GM18519 (cell line): ENCODE measurements at regions not wholly inside any gene's neighbourhood (a gene's known extent, or its start where the extent isn't known, plus 50 kb on each side); places are given as distances from the start of the nearest gene placed in this dataset.
A peak's percentile ranks its signal among the peaks of the same experiment; 100 is the strongest.

Experiments
- ATAC-seq: cut with Tn5 transposase; IDR thresholded peaks from one replicate; pipeline ENCODE4 v1.9.1; 2021; ENCODE audit warnings: mild to moderate bottlenecking, moderate library complexity; ENCODE audit not compliant: unreplicated experiment, low FRiP score

DNA sequence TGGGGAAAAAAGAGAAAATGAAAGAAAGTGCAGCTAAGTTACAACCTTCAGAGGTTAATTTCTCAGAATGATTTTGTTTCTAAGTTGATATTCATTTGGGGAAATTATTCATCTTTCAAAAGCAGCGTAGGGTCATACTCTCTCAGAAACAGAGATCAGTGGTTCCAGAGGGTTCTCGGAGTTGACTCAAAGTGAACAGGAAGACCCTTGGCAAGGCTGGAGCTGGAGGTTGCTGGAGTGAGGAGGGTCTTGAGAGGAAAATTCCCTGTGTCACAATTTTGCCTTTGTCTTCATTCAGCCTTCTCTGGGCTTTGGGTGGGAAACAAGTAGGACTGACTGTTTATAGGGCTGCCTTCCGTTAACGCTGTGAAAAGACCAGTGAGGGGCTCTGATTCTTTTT, 168.2 kb downstream of the ICOS start:
- ATAC-seq = no peak

DNA sequence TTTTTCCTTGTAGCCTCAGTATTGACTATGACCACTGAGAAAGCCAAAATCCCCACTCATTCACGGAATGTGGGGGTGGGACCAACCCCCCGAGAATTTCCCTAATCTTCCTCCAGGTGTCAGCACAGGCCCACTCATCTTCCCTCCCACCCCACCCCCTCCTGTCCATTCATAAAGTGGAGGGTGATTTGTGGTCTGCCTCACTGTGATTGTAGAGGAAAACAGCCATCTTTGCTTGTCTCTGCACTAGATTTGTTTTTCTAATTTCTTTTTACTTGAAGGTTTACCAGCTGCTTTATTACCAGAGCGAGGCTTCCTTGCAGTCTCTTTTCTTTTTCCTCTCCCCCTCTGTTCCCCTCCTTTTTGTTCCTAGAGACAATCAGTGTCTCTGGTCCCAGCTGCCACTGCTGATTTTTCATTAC, 171.8 kb downstream of the ICOS start:
- no peak for ATAC-seq

DNA sequence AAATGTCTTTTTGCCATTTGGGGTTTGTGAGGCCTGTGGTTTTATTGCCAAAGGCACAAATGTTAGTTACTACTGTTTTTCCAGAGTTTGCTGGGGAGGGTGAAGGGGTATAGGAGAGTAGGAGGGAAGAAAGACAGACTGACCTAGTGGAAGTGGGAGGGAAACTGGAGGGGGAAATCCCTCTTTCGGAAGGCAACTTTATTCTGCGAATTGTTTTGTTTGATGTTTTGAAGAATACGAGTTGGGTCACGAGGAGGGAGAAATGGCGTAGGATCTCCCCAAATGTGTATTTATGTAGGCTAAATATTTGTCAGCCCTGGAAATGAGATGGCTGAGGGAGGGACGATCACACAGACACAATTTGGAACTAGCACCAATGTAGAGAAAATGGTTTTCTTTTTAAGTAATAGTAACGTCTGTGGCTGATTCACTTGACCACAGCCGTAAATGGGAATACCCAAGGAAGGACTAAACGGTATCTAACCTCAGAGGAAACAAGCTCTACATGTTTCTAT, 172.3 kb downstream of the ICOS start:
- no peak for ATAC-seq

DNA sequence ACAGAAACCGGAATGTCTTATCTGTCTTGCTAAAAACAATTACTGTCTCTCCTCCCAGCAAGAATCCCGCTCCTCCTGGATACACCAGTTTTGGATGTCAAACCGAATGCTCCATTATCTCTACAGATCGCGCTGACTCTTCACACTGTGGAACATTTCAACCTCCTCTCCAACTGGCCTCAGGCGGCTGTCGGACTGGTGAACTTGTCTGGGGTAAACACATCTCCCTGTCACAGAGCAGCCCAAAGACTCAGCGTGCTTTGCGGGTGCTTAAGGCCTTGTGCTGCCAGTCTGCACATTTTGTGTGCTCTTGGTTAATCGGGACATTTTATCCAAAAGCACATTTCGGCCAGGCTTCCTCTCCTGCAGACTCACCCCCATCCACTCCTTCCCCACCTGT, 173.1 kb downstream of the ICOS start:
- no peak for ATAC-seq

DNA sequence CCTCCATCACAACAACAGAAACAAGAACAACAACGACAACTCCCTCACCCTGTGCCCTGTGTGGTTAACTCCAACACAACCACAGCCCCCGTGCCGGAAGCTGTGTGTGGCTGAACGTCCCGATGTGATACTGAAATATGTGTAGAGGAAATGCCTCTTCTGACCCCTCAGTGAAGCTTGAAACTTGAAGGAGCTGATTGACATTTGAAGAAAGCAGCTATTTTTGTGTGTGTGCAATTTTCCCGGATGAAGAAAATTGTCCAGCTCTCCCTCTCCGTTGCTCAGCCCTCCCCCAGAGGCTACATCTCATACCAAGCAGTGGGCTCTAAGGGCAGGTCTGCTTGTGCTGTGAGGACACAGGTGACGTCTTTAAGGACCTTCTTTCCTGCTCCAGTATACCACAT, 173.8 kb downstream of the ICOS start:
- peak; percentile 98 for ATAC-seq

DNA sequence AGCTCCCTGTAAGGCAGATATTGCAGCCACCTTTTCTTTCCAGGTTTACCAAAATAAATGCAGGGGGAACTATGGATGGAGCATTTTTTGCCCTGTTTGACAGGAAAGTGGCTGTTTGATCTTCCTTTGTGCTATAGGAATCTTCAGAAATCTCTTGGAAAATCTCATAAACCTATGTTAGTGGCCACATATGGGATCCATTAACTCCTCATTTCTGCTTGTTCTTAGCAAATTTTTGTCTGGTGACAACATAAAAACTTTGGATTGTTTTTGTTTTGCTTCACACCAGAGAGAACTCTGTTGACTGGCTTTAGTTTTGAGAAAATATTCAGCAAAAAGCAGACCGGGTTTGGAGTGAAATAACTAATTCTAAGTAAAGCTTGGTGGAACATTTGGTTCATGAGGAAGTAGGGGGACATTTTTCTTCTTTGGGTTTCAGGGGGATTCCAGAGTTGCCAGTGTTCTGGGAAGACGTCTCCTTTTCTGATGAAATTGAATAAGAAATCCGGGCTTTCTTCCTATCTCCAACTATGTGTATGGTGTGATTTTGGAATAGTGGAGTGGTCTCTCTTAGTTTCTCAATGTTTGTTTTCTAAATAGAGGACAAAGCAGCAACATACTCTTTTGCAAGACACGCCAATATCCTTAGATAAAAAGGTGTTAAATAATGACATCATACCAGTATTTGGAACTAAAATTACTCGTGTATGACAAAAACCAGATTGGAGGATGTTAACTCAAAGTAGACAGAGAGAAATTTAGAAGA, 174.4 kb downstream of the ICOS start:
- ATAC-seq = no peak

DNA sequence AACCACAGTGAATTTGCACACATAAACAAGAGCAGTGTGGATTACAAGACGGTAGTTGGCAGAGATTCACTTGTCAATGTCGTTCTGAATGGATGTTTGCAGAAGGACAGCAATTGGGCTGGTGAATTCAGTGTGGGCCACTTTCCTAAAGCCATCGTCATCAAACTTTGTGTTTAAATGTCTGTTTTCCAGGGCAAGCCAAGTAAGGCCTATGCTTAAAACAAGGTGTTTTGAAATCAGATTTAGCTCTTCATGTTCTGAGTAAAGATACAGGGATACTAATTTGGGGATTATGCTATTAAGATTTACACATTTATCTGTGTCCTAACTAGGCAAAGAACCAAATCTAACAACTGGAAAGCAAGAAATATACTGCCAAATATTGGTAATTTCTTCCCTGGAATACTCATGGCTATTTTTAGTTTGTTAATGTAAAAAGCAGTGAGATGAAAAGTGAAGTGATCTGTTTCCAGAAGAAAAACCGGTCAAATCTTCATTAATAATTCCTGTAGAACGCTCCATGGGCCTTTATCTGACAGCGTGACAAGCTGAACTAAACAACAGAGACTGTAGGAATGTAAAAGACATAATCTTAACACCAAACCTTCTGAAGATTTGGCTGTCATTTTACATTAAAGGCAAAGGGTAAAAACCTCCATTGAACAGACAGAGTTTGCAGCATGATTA, 175.7 kb downstream of the ICOS start:
- no peak for ATAC-seq

DNA sequence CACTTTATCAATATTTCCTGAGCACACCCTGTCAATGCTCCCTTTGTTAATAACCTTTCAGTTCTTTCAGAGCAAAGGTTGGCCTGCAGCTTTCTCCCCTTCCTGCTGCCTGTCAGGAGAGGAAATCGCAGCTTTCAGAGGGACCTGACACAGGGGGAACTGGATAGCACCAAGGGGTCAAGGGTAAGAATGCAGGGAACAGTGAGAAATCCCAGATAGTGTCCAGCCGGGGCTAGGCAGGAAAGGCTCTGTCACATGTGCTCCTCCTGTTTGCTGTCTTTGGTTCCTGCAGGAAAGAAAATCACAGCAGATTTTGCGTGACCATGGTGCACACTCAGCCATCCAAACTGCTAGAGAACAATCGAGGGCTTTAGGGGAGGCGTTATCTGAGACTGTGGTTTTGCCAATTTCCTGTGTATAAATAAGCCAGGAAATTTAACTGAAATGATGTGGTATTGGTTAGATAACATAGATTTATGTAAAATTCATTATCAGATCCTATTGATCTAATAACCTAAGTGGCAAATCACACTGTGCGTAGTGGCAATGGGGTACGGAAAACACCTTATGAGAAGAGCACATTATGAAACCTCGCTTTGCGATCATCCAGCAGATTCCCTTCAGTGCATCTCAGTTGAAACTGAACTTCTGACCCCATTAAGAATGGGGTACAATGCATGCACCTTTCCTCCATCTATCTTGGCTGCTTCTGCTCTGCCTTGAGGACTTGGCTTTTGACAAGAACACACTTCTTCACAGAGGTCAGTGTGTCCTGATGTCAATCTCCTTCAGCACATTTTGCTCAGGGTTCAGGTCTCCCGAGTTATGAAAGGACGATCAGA, 178.0 kb downstream of the ICOS start:
- no peak for ATAC-seq

DNA sequence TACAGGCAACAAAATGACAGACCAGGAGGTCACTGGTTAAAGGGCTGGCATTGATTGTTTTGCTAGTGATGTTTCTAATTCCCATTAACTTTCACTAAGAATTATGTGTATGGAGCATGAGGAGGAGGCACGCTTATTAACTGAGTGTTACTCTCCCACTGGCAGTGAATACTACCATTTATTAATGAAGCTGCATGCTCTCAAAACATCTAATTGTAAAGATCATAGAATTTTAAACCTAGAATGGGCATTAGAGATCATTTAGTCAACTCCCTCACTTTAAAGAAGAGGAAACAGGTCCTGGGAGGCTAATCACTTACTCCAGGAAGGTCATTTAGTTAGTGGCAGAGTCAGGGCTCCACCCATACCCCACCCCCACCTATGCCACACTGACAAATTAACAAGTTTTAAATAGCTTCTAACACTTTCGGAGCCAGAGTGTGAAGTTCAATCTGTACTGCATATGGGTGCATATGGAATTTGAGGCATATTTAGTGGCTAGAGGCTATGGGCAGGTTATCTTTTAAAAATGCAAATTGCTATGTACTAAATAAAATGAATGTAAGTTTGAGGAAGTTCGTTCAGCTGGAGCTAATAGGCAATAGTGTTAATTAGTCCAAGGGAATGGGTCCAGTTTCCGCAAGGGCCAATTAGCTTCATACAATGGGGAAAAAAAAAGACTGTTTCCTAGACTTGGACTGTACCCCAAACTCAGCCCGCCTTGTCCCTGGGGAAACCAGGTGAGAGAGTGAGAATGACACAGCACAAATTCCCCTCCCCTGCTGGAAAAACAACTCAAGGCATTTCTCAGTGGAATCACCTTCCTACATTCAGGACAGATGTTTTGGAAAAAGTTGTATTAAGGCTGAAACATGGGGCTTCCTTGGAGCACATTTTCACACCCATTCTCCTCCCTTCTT, 178.8 kb downstream of the ICOS start:
- ATAC-seq = no peak

DNA sequence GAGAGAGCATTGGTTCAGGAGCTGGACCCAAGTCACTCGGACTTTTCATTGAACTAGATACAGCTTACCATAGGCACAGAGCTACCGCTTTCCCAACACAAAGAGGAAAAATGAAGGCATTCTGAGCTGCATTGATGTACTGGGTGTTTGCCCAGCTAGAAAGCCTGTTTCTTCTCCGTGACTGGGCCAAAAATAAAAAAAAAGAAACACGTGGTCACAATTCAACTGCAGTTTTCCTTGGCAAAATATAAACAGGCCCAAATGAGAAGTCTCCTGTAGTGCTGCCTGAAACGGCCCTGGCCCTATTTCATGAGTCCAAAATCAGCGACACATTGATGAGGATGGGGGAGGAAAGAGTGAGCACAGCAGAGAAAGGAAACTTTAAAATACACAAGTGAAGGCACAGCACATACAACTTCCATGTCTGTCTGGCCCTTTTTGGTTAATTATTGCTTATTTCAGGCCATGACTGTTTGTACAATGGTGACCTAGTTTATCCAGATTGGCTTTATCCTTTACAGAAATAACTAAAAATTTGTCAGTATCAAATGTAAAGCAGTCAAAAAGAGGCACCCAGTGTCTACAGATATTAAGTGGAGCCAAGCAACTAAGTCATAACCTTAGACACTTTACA, 179.7 kb downstream of the ICOS start:
- ATAC-seq = no peak

DNA sequence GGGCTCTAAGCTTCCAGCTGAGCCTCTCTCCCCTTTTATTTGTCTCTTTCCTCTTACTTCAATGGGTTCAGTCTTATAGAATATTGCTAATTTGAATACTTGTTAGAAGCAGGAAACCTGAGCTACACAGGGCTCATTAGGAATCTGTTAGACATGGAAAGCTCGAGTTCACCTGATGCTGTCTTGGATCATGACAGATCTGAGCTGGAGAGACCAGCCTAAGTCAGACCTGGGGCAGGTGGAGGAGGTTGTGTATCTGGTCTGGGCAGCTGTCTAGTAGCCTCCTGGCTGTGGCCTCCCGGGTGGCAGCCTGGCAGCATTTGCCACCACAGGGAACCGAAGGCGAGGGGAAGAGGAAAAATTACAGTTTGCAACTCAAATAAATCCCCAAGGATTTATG, 185.9 kb downstream of the ICOS start:
- ATAC-seq = no peak

DNA sequence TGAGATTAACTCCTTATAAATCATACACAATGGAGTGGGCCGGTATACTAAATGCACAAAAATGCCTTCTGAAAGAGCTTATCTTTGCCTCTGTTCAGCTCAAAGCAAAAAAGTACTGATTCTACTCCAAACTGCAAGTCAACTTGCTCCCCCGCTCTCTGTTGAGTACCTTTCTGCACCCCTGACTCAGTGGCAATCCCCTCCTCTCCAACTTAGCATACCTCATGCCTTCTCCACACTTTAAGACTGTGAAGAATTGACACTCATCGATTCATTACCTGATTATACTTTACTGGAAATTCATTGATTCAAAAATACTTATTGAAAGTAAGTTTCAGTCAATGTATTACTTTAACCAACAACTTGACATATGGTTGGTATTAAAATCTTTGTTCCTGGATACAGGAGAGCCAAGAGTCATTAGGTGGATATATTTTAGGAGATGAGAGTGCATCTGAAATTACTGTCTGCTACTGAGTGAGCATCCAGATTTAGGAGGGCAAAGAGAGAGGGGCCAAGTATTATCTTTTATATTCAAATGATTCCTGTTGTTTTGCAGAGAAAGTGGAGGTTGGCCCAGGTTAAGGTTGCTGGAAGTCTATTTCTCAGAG, 187.7 kb downstream of the ICOS start:
- no peak for ATAC-seq

DNA sequence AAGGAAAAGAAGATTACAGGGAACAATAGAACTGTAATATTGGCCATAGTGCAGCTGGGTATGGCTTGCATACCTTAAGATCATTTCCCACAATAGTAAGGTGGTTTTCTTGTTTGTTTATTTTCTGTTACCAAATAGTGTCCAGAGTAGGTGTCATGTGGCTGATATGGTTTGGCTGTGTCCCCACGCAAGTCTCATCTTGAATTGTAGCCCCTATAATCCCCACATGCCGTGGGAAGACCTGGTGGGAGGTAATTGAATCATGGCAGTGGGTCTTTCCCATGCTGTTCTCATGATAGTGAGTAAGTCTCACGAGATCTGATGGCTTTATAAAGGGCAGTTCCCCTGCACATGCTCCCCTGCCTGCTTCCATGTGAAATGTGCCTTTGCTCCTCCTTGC, 190.1 kb downstream of the ICOS start:
- ATAC-seq = no peak

DNA sequence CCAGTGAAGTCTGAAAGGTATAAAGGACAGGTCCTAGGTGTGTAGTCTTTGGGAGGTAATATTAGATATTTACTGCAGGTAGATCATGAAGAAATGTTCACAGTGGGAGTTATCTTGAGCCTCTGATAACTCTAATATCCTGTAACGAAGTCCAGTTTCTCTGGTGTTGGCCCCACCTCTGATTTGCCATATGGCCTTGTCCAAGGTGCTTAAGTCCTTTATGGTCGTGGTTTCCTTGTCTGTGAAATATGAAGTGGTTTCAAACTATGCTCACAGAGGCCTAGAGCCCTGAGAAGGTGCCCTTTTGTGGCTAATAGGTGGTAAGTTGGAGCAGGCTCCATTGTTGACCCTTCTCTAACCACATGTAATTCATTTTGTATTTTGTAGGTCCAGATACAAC, 190.7 kb downstream of the ICOS start:
- ATAC-seq = no peak

DNA sequence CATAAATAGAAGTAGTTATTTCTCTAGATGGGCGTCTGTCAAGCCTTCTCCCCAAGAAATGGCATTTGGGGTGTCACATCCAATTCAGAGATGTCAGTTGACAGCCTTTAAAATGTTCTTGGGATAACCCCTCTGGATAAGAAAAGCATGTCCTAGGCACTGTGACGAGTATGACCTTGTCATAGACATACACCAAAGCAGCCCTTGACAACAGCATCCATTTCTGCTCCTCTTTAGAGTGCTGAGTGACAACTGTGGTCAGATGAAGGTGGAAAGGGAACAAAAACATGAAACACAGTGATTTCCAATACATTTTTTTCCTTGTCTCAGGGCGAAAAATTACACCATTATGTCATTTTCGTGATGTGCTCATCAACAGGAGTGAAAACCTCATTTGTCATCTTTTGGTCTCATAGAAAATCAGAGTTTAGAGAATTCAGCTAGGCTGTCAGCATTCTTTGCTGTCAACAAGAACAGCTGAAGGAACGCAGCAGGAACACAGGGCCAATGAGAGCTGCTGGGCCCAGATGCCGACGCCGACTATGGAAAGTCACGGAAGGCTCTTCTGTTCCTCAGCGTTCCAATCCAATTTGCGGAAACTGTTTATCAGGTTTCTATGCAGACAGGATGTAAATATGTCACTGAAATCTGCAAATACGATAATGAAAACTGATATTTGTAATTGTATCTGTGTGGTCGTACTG, 193.2 kb downstream of the ICOS start:
- ATAC-seq = no peak

DNA sequence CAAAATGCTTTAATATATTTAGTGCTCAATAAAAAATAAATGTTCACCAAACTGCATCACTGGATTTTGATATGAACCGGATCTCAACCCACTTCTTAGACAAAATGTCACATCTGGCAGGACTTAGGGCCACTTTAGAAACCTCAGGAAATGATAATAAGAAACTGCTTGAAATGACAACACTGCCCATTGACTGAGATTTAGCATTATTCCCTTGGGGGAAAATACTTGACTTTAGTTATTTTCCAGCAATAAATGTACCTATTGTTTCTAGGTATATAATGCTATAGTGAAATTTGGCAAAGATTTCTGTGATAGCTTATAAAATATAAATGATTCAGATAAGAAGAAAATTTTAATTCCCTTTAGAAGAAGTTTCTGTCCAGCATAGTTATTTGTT, 195.1 kb downstream of the ICOS start:
- no peak for ATAC-seq

DNA sequence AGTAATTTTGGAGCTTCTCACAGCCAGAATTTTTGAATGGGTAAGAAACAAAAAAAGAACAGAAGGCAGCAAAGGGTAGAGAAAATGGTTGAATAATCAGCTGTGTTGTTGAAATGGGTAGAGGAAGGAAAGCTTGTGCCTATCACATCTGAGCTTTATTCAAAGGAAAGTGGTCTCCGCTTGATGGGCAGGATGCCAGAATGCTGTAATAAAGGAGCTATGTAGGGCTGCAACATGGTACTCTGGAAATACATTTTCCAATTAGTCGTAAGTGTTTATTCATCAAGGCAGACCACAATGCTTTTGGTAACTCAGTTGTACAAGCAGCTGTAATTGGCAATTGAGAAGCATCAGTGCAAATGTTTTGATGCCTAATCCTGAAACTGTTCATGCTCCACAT, 196.9 kb downstream of the ICOS start:
- no peak for ATAC-seq

DNA sequence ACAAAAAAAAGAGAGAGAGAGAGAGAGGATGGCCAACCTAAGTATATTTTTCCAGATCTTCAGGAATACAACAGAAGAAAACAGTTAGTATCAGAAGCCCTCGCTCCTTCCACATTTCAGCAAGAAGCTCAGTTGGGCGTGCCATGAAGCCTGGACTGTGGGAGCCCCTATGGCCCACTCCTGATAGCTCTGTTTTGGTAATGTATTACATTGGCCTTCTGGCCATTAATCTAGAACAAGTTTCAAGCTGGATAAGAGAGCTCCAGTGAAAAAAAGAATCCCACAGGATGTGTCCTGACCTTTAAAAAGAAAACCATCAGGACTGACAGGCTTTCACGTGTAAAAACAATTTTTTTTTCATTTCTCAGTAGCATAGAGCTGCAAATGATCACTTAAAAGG, 197.9 kb downstream of the ICOS start:
- no peak for ATAC-seq

DNA sequence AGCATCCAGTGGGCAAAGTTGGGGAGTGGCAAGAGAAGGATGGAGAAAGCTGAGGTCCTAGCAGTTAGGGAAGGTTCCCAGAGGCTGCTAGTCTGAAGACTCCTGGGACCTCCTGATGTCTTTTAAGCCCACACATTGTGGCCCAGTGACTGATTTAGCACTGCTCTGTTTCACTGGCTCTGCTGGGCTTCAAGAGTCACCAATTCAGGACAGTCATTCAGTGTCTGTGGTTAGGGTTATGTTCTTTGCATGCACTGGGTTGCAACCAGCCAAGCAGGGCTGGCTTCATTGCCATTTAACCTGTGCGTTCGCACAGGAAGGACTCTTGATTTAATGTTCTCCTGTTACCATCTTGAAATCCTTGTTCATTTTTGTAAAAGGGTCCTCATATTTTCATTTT, 199.2 kb downstream of the ICOS start:
- ATAC-seq = no peak
